Mammary epithelial cell (primary cell): ENCODE measurements at regions not wholly inside any gene's neighbourhood (a gene's known extent, or its start where the extent isn't known, plus 50 kb on each side); places are given as distances from the start of the nearest gene placed in this dataset.

ENCODE experiments used
- CTCF ChIP-seq, 2 donors: IDR thresholded peaks in 1 of 2; conservative IDR thresholded peaks in 1 of 2; 2 replicates each; pipeline ENCODE4 v1.5.1; 2011 to 2012; ENCODE audit warnings: inconsistent platforms in 2 of 2, low read length in 2 of 2, mild to moderate bottlenecking in 2 of 2, control low read depth in 1 of 2, low read depth in 1 of 2; ENCODE audit not compliant: insufficient read depth in 1 of 2; ENCODE audit errors: extremely low read depth in 1 of 2
- EZH2 ChIP-seq: IDR thresholded peaks from 2 replicates; pipeline ENCODE4 v1.6.1; 2012; ENCODE audit warnings: low read length, inconsistent platforms, borderline replicate concordance

GRCh38 chr12:92365836-92366235 is 220.2 kb upstream of the BTG1 start:
- TF ChIP-seq EZH2: no peak
- TF ChIP-seq CTCF (conservative IDR thresholded peaks at IDR 0.05 in 1 of 2, IDR thresholded peaks at IDR 0.05 in 1 of 2; ENCODE audit: extremely low read depth in 1 of 2, insufficient read depth in 1 of 2, low read depth in 1 of 2, low read length in 2 of 2): no peak
